ENCODE measurements at regions not wholly inside any gene's neighbourhood (a gene's known extent, or its start where the extent isn't known, plus 50 kb on each side); places are given as distances from the start of the nearest gene placed in this dataset.

DNA sequence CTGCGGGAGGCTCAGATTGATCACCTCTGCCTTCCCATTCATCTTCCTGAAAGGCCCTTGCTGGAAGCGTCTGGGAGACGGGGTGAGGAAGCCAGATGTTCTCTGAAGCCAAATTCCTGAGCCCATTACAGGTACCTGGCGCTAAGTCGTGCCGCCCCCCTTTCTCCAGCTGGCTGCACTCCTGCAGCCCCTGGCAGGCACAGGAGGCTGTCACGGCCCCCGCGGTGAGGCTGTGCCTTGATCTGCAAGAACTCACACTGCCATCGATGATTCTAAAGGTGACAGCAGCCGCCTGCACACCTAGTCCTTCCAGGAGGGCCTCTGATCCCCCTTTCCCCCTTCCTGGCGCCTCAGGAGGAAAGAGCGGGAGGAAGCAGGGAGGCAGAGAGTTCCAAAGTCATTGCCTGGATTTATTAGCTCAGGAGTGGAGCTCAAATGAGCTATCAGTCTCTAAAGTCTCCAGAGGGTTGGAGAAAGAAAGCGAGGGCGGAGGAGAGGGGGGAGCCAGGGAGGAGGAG lies 106.9 kb downstream of the RFLNA start:
- TF ChIP-seq, protein P1, sequence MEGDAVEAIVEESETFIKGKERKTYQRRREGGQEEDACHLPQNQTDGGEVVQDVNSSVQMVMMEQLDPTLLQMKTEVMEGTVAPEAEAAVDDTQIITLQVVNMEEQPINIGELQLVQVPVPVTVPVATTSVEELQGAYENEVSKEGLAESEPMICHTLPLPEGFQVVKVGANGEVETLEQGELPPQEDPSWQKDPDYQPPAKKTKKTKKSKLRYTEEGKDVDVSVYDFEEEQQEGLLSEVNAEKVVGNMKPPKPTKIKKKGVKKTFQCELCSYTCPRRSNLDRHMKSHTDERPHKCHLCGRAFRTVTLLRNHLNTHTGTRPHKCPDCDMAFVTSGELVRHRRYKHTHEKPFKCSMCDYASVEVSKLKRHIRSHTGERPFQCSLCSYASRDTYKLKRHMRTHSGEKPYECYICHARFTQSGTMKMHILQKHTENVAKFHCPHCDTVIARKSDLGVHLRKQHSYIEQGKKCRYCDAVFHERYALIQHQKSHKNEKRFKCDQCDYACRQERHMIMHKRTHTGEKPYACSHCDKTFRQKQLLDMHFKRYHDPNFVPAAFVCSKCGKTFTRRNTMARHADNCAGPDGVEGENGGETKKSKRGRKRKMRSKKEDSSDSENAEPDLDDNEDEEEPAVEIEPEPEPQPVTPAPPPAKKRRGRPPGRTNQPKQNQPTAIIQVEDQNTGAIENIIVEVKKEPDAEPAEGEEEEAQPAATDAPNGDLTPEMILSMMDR (conservative IDR thresholded peaks at IDR 0.05; ENCODE audit: low read length): no peak
- TF ChIP-seq EZH2phosphoT487 (IDR thresholded peaks at IDR 0.05; ENCODE audit: borderline replicate concordance, low read depth, low read length): no peak

All from OCI-LY7 (cell line).